Epithelial cell of proximal tubule (primary cell): ENCODE measurements at regions not wholly inside any gene's neighbourhood (a gene's known extent, or its start where the extent isn't known, plus 50 kb on each side); places are given as distances from the start of the nearest gene placed in this dataset.

Experiments
- DNase-seq: peaks from one replicate; pipeline ENCODE4 v3.0.0-alpha.2; 2011; ENCODE audit warnings: low read depth
- H3K4me3 ChIP-seq: 2 replicates; pipeline ENCODE4 v1.5.1; 2011; ENCODE audit warnings: low read depth, mild to moderate bottlenecking, low read length
- CTCF ChIP-seq: conservative IDR thresholded peaks from 2 replicates; pipeline ENCODE4 v1.5.1; 2012; ENCODE audit warnings: low read depth, mild to moderate bottlenecking, low read length

DNA sequence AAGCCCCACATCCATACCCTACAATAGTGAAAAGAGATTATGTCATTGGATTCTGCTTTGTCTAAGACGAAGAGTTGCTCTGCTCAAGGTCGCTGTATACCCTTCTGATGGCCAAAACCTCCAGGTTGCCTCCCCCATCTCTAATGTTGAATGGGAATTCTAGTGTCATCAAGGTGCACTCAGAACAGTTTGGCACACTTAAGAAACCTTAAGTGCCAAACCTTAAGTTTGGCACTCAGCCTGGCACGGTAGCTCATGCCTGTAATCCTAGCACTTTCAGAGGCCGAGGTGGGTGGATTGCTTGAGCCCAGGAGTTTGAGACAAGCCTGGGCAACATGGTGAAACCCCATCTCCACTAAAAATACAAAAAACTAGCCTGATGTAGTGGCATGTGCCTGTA is 1245.6 kb upstream of the SEL1L start:
- H3K4me3 ChIP-seq, result no peak overlapping the region
- DNase-seq, result no peak

DNA sequence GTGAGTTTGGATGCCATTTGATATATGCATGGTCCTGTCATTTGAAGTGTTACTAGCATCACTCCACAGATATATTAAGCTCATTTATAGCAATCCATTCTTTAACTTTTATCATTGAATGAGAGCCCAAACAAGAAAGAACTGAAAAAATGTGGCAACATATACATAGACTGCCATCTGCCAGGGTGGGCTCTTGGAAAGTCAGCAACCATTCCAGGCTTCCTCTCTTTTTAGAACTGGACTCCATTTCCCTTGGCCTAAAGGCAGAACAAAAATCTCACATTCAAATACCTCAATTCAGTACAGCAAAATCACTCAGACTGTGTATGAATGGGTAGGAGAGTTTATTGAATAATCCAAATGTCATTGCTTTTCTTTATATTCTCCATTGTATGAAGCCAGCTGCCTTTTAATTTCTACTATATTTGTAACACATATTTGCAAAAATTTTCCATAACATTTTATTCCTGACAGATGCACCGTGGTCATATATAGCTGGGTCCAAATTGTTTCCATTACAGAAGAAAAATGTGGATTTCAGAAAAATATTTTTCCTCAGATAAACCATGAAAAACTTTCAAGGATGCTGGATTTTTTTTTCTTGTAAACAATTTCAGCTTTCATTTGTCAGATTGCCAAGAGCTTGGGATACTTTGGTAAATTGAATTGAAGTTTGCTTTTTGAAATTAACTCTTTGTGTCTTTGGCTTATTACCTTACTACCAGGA is 1252.3 kb upstream of the SEL1L start:
- no peak for TF ChIP-seq CTCF
- no peak for DNase-seq
- H3K4me3 ChIP-seq, result no peak overlapping the region

More for the DNA sequence above, 1245.6 kb upstream of the SEL1L start:
- no peak for TF ChIP-seq CTCF

- TF ChIP-seq CTCF, result no peak
- H3K4me3 ChIP-seq, result no peak overlapping the region
- DNase-seq, result no peak
Measured at GRCh38 chr14:82786483-82786880, 1252.8 kb upstream of the SEL1L start.

- no peak for DNase-seq
- no peak overlapping the region for H3K4me3 ChIP-seq
- TF ChIP-seq CTCF, result no peak
Measured at GRCh38 chr14:82796086-82796485, 1262.4 kb upstream of the SEL1L start.

- DNase-seq, result no peak
- TF ChIP-seq CTCF, result no peak
- no peak overlapping the region for H3K4me3 ChIP-seq
Measured at GRCh38 chr14:82798276-82798675, 1264.6 kb upstream of the SEL1L start.

GRCh38 chr14:82805892-82806825 is 1272.5 kb upstream of the SEL1L start:
- TF ChIP-seq CTCF, result no peak
- no peak overlapping the region for H3K4me3 ChIP-seq
- no peak for DNase-seq
